Heart left ventricle (tissue), 16 donors: ENCODE measurements at regions not wholly inside any gene's neighbourhood (a gene's known extent, or its start where the extent isn't known, plus 50 kb on each side); places are given as distances from the start of the nearest gene placed in this dataset.

Experiments used
- ATAC-seq, 4 donors: fragments of 200-7000 bp; cut with Tn5 transposase; one replicate each; pipeline ENCODE4 v1.9.1; 2020 to 2022; ENCODE audit warnings: moderate library complexity in 4 of 4, mild to moderate bottlenecking in 3 of 4, moderate number of reproducible peaks in 1 of 4
- DNase-seq, 5 donors: peaks; one replicate each; pipeline ENCODE4 v3.0.0-alpha.2; 2020
- H3K27ac ChIP-seq, 12 donors: fragments of 200-600 bp; sonication (generic) in 4 of 12; one replicate each; pipeline versions ENCODE4 v1.5.0 to v1.8.0; 2016 to 2022; ENCODE audit warnings: mild to moderate bottlenecking in 2 of 12
- H3K27me3 ChIP-seq, 9 donors: fragments of 200-600 bp; sonication (generic) in 2 of 9; one replicate each; pipeline versions ENCODE4 v1.5.1 to v1.8.0; 2016 to 2022; ENCODE audit warnings: mild to moderate bottlenecking in 3 of 9
- H3K36me3 ChIP-seq, 9 donors: fragments of 200-600 bp; sonication (generic) in 2 of 9; one replicate each; pipeline versions ENCODE4 v1.5.0 to v1.8.0; 2018 to 2022; ENCODE audit warnings: mild to moderate bottlenecking in 2 of 9
- H3K4me1 ChIP-seq, 12 donors: fragments of 200-600 bp; sonication (generic) in 4 of 12; one replicate each; pipeline versions ENCODE4 v1.5.0 to v1.8.0; 2016 to 2022; ENCODE audit warnings: mild to moderate bottlenecking in 3 of 12
- H3K4me3 ChIP-seq, 12 donors: fragments of 200-600 bp; sonication (generic) in 4 of 12; one replicate each; pipeline versions ENCODE4 v1.5.0 to v1.8.0; 2017 to 2022; ENCODE audit warnings: mild to moderate bottlenecking in 9 of 12, moderate library complexity in 4 of 12
- H3K9me3 ChIP-seq, 12 donors: fragments of 200-600 bp; sonication (generic) in 4 of 12; one replicate each; pipeline versions ENCODE4 v1.5.0 to v1.8.0; 2016 to 2022; ENCODE audit warnings: mild to moderate bottlenecking in 1 of 12
- CTCF ChIP-seq, 12 donors: fragments of 200-600 bp; sonication (generic) in 4 of 12; IDR thresholded peaks; one replicate each; pipeline versions ENCODE4 v1.5.0 to v1.8.0; 2018 to 2022; ENCODE audit warnings: antibody characterized with exemption in 12 of 12, mild to moderate bottlenecking in 5 of 12
- POLR2A ChIP-seq, 2 donors: fragments of 450-650 bp; IDR thresholded peaks; one replicate each; pipeline ENCODE4 v1.6.1; 2017; ENCODE audit warnings: antibody characterized with exemption in 2 of 2, mild to moderate bottlenecking in 2 of 2, moderate library complexity in 2 of 2
- WGBS, 4 donors: extraction: QIAGEN DNeasy Blood & Tissue Kit in 2 of 4; methylation state at CpG; one replicate each; pipeline versions ENCODE4 v1.1.5 to v1.1.7; 2013 to 2018; 5-methylcytosine and 5-hydroxymethylcytosine counted together
- intact Hi-C, 10 donors: fragments of 100-400 bp; cut with DNase I; formaldehyde crosslinking; loops; one replicate each; pipeline versions ENCODE4 v1.11.1 to v1.14.2; 2022
- donor health status: ischemic (EF 13 %, LVEDD 7.1; RV severe dilation, severe dysfunction).
- donor health status: healthy with polysubstance abuse.
- donor health status: DM: no; HTN: yes; CAD: no.
- donor health status: DM: no; HTN: no; CAD: no.
- donor health status: ischemic (EF 25% LVEDD 6.9; RV normal size, moderate dysfunction).
- donor health status: ischemic (EF 25% LVEDD 5.7; RV mildly dilated, moderate dysfunction).
- donor health status: healthy.
- donor health status: DM: yes; HTN: yes; CAD: no.
- donor health status: ischemic (EF 35%, LVEDD 5.7; RV mildly dilated, moderate dysfunction).
- donor health status: nonischemic (EF 11% LVEDD 7.7; RV severe dilation, severe dysfunction).
- donor health status: DM: yes; HTN: yes; CAD: no.
- donor health status: PGD.
- donor health status: ischemic (EF 29% LVEDD 5.4; RV normal size, mild dysfunction).
- donor health status: nonischemic (EF 23%, LVEDD 6.1; RV moderate dilation, normal function).

- Histone ChIP-seq H3K27ac (peak overlapping the region in 2 of 12 donors; percentile 10 to 68), H3K4me3 (no peak overlapping the region), H3K36me3 (no peaks in the 10 kb centered on the region), H3K27me3 (no peaks in the 10 kb centered on the region), H3K4me1 (peaks cover 0 to 78% (median 40%) of the 10 kb centered on the region in 12 donors), H3K9me3 (no peaks in the 10 kb centered on the region)
- TF ChIP-seq POLR2A (IDR thresholded peaks at IDR 0.05): no peak
- TF ChIP-seq CTCF (IDR thresholded peaks at IDR 0.05): no peak
- DNase-seq (no peak), ATAC-seq (no peak)
- intact Hi-C loops: no loop called here
Measured at GRCh38 chr3:124116906-124117305, 125.0 kb upstream of the ROPN1 start.

- no peak overlapping the region for H3K4me3 ChIP-seq
- peak in 3 of 4 donors; percentile 30 to 77 (median 65) for ATAC-seq
- H3K36me3 ChIP-seq: no peaks in the 10 kb centered on the region
- peaks cover 0 to 82% (median 40%) of the 10 kb centered on the region in 12 donors for H3K4me1 ChIP-seq
- H3K9me3 ChIP-seq: no peaks in the 10 kb centered on the region
- WGBS, 4 donors: 52 to 66% (median 61%) methylated on average over 3 of the region's 3 CpGs
- DNase-seq: peak in 1 of 5 donors; percentile 52
- H3K27me3 ChIP-seq: no peaks in the 10 kb centered on the region
- intact Hi-C loops: no loop called here
- TF ChIP-seq CTCF (IDR thresholded peaks at IDR 0.05) (no peak), POLR2A (IDR thresholded peaks at IDR 0.05) (no peak)
- H3K27ac ChIP-seq: peak overlapping the region in 1 of 12 donors; percentile 25
Measured at GRCh38 chr3:124117486-124117885, 125.6 kb upstream of the ROPN1 start.

- ATAC-seq: no peak
- WGBS, 4 donors: 83 to 94% (median 92%) methylated on average over 4 of the region's 4 CpGs
- Histone ChIP-seq H3K27ac (no peak overlapping the region), H3K4me3 (no peak overlapping the region), H3K9me3 (no peaks in the 10 kb centered on the region), H3K4me1 (peaks cover 0 to 78% (median 40%) of the 10 kb centered on the region in 12 donors), H3K27me3 (no peaks in the 10 kb centered on the region), H3K36me3 (no peaks in the 10 kb centered on the region)
- intact Hi-C loops: no loop called here
- no peak for DNase-seq
- TF ChIP-seq POLR2A (IDR thresholded peaks at IDR 0.05) (no peak), CTCF (IDR thresholded peaks at IDR 0.05) (no peak)
Measured at GRCh38 chr3:124118397-124118796, 126.5 kb upstream of the ROPN1 start.

GRCh38 chr3:124119056-124119716 is 127.3 kb upstream of the ROPN1 start:
- intact Hi-C loops: no loop called here
- peak in 2 of 4 donors; percentile 41 to 58 for ATAC-seq
- DNase-seq: no peak
- Histone ChIP-seq H3K27ac (peak overlapping the region in 1 of 12 donors; percentile 7), H3K4me1 (peaks cover 0 to 74% (median 40%) of the 10 kb centered on the region in 12 donors), H3K4me3 (no peak overlapping the region), H3K36me3 (no peaks in the 10 kb centered on the region), H3K9me3 (no peaks in the 10 kb centered on the region), H3K27me3 (no peaks in the 10 kb centered on the region)
- TF ChIP-seq POLR2A (IDR thresholded peaks at IDR 0.05): no peak
- TF ChIP-seq CTCF (IDR thresholded peaks at IDR 0.05): no peak
- WGBS, 4 donors: 55 to 65% (median 58%) methylated on average over 4 of the region's 4 CpGs
